ENCODE measurements at regions not wholly inside any gene's neighbourhood (a gene's known extent, or its start where the extent isn't known, plus 50 kb on each side); places are given as distances from the start of the nearest gene placed in this dataset.

DNA sequence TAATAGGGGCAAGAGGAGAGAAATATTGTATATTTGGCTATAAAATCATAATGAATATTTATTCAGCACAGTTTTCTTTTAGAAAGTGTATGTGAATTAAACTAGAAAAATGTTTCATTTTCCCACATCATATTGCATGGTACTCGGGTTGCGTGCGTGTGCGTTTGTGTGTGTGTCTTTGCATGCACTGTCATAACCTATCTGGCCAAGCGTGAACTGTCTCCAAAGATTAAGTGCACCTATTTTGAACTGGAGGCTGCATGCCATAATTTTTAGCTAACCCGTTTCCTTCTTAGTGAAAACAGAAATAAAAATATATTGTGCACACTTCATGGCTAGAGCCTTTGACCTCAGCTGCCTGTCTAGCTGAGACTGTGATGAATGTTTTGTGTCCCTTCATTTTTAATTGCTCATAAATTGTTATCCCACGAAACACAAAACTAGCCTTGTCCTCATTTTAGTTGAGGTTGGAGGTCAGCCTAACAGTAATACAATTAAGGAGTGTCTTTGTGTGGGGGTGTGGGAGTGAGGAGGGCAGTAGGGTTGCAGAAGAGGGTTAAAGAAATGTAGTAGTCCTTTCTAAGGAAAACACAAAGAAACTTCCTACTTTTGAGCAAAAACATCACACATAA, 336.1 kb upstream of the POU3F2 start:
- DNase-seq = no peak

DNA sequence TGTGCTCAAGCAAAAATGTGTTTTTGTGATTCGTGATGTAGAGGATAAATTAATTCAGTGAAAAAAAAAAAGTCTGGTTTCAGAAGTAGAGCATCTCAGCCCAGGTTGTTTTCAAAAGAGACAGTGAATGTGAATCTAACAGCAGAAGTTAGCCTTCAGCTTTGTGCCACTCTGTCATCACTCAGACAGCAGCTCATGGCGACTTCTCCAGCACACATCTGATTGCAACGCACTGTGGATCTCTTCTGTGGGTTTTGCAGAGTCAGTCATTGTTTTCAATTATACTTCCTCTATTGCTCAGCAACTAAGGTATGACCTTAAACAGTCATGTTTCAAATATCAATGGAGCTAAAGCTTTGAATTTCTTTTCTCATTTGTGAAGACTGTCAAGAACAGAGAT, 335.5 kb upstream of the POU3F2 start:
- DNase-seq = no peak

DNA sequence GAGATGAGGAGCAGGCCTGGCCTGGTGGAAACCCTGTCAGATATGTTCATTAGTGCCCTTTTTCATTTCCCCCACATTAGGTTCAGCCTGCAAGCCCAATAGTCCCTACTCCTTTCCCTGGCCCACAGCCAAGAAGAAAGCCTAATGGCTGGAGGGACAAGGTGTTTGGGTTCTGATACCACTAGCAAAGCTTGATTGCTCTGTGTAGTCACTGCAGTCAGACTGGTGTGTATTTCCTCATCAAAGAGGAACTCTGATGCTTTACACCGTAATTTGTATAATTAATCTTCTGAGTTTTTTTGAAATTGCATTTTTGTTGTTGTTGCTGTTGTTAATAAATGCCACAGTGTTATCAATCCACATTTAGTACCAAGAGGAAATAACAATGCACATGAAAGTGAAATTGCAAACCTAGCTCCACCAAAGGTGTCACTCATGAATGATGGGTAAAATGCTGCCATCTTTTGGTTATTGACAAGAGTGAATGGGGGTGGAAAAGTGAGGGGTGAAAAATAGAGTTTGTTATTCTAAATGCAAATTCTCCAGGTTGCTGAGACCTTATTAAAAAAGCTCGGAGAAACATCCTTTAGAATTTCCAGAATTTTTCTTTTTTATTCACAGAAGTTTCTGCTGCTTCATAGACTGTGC, 320.2 kb upstream of the POU3F2 start:
- DNase-seq = no peak

DNA sequence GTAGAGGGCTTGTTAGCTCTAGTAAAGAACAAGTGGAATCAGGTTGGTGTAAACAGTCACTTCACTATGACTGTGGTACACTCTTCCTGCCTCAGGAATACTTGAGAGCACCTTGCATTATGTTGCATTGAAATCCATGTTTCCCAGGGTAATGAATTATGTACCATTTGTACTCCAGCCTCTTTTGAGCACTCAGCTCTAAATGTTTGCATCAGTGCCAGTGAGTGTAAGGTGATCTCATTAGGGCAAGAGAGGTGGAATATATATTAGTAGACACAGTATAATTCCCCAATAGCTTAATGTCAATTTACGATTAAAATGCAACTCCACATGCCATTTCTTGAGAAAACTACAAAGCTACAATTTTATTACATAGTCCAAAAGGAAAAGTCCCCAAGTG, 319.6 kb upstream of the POU3F2 start:
- no peak for DNase-seq

DNA sequence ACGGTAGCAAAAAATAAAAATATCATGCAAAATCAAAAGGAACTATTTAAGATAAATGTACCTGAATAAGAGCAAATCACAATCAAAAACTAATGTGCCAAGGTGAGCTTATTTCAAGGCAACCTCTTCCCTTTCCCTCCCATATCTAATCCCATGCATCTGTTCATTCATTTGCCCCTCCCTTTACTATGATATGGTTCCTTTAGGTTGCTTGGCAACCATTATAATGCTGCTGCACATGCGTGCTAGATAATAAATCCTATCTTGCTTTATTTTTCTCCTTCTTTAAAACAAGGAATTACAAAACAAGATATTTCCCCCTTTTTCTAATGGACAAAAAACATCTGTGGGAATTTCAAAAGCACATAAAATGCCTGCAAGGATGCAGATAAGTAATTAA, 318.2 kb upstream of the POU3F2 start:
- no peak for DNase-seq

DNA sequence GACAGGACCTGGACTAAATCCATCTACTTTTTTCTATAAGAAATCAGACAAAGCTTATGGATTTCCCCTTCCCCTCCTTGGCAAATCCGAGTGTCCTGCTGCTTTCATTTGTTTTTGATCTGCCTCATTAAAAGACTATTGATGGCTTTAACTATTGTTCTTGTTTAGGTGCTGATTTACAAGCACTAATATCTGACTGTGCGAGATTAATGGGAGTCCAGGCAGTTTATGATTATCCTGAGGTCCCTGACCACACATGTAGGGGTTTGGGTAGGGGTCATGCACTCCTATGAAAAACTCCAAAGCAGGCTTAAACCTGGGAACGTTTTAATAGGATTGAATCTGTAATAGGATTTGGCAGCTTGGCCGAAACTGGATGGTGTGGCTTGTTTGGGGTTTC, 317.5 kb upstream of the POU3F2 start:
- DNase-seq = no peak

DNA sequence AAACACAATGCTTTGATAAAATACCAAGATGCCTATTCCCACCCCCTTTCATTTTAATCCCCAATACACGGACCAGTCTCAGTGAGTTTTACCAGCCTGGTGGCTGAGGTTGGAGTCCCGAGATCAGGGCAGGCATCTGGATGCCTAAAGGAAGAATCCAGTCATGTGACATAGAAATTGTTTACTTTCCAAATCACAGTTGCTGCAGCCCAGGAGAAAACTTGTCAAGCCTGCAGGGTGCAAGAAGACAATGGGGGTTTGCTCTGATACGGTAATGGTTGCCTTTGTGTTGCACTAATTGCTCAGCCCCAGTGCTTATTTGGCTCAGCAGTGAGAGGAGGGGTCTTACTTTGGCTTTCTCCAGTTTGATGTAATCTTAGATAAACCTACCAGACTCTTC, 308.5 kb upstream of the POU3F2 start:
- DNase-seq = no peak

DNA sequence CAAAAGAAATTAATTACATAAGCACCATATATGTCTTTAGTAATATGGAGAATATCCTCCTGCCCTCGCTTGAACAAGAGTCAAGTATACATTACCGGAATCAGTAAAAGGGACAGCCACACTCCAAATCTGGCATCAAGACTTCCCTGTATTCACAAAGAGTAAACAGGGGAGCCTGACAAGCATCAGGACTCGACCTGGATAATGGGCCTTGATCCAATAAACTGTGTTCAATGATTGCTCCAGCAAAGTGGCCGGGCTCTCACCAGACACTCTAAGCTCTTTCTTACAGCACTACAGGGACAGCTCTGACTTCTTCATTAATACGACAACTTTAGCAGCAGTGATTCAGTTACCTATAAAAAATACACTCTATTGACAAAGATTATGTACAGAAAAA, 307.9 kb upstream of the POU3F2 start:
- DNase-seq = no peak

DNA sequence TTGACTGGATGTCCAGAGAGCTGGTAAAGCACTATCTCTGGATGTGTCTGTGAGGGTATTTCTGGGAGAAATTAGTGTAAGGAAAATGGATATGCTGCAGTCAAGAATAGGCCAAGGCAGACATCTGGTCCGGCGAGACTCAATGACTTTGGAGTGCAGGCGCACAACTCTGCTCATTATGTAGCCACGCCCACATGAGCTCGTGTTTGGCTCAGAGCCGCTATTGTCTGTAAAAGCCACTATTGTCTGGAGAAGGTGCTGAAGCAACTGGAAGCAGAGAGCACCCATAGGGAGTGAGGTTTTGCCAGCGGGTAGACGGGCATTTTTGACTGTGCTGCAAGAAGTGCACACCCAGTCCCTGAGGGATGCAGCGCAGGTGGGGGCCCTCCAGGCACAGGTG, 305.0 kb upstream of the POU3F2 start:
- no peak for DNase-seq

DNA sequence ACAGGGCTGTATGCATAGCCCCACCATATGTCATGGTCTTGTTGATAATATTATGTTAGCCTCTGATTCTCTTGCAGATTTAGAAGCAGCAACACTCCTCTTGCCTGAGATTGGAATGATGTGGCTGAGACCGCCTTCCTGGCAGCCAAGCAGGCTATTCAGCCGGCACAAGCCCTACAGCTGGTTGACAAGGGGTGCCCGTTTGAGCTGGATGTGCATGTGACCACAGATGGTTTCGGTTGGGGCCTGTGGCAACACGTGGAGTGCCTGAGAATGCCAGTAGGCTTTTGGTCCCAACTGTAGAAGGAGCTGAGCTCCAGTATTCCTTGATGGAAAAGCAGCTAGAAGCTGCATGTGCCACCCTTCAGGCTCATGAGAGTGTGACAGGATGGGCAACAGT, 303.6 kb upstream of the POU3F2 start:
- no peak for DNase-seq

DNA sequence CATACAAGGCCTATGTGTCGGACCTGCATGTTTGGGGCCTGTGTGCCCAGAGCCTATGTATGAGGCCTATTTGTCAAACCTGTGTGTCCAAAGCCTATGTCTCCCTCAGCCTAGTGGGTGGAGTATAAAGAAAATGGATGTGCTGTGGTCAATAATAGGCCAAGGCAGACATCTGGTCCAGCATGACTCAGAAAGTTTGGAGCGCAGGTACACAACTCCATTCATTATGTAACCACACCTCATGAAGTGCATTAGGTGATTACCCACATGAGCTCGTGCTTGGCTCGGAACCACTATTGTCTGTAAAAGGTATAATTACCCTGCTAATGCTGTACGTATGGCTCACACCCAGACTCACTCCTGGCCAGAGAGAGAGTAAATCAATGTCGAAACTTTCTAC, 302.4 kb upstream of the POU3F2 start:
- no peak for DNase-seq

DNA sequence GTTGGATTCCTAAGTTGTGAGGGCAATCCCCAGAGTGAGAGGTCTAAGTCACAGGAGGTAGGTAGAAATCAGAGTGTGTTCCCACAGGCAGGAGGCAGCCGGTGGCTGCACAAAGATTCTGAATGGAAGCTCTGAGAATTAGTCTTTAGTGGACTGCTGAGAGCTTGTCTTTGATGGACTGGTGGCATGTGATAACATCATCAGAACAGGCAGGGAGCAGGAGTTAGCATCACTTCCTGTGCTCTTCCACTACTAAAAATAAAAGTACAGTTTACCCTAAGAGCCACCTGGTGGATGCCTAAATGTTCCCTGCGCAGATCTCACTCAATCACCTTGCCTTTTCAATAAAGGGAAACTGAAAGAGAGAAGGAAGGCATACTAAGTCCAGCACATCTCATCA, 294.6 kb upstream of the POU3F2 start:
- no peak for DNase-seq

DNA sequence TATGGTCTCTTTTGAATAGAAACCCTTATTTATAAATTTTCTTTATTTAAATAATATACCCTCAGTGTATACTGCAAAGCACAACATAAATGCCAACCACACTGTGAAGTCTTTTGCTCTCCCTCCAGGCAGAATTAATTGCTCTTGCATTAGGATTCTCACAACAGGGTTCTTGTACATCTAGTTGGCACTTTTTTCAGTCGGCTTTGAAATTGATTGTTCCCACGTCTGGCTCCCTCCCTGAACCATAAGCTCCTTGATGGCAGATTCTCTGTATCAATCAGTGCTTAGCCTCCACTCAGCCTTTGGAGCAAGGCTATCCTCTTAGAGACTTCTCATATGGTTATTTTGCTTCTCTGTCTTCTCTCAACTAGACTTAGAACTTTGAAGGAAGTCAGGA, 288.0 kb upstream of the POU3F2 start:
- DNase-seq = no peak

DNA sequence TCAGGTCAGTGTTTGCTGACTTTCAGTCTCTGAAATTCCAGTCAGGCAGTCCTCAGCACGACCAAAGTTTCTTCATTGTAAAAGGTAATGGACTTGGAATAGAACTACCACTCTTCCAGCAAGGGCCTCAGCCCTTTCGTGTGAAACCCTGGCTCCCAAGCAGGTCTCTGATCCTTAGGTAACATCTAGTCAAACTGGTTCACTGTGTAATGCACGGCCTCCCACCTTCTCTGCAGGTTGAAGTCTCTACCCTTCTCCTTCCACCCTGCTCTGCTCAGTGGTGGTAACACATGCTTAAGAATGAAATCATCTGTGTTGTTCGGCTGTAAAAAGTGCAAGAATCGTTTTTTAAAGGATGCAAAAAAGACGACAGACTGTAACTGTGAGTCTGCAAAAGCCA, 287.2 kb upstream of the POU3F2 start:
- DNase-seq = no peak

DNA sequence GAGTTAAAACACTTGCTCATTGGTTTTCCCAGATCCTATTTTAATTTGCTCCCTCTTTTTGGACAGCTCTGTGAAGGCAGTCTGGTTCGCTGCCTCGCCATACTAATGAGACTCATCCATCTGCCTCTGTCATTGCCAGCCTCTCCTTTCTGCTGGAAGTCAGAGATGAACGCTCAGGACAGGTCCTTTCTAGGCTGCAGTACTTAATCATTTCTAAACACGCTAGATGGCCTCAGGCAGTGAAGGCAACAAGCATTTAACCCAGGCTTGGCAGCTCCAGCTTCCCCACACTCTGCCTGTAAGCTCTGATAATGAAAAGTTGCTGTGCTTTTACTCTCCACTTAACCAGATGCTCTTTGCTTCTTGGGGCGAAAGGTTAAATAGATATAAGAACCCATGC, 286.7 kb upstream of the POU3F2 start:
- no peak for DNase-seq

DNA sequence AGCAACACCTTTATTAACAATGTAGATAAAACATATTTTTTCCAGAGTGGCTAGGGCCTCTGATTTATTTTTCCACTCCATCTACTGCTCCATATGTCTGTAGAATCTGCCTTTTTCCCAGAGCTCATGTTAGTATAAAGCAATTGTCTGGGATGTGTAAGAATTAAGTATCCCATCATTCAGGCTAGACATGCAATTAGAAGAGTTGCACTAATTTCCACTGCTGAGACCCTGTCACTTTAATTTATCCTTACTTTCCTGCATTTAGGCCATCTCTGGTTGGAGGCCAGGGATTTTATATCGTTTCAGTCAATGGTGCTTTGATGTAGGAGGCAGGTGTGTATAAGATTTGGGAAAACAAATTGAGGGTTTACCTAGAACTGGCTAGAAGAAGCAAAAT, 286.1 kb upstream of the POU3F2 start:
- no peak for DNase-seq

DNA sequence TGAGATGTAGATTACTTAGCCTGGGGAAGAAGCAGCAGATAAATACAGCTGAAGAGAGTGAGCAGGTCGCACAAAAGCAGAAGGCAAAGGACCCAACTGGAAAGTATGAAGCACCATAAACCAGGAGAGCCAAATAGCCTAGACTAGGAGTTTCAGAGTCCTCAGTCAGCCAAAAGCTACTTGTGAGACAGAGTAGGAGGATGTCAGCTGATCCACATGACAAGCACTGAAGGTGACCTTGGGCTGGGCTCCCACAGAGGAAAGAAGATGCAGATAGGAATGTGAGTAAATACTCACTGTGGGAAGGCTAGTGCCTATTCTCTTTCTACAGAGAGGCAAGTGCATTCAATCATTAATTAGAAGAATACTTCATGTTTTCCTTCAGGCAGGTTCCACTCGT, 274.0 kb upstream of the POU3F2 start:
- no peak for DNase-seq

DNA sequence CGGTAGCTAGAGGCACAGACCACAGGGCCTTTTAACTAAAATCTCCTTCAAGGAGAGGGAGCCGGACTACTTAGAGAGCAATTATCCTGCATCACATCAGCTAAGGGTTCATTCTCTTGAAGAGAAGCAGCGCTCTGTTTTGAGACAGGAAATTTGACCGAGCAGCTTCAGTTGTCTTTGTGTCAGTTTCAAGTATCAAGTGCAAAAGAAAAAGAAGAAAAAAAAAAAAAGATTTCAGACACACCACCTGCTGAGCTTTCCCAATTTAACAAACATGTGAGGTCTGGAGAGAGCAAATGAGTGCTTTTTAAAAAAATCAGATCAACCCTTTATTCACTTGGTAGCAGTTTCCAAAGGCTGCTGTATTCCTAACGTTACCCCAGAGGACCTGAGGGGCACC, 273.5 kb upstream of the POU3F2 start:
- DNase-seq = no peak

DNA sequence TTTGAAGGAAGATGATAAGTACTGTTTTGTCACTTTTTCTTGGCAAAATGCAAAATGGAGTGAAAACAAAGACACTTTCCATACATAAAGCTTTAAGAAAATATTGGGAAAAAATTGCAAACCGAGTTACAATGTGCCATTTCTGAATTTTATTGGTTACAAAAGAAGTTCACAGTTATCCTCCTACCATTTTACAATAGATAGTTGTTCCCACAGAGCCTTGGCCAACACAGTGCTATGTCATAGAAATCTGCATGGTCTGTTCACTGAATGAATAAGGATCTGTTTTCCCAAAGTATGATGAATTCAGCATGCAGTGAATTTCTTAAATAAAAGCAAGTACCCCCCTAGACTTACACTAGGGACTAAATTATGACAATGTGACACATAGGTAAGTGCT, 268.2 kb upstream of the POU3F2 start:
- no peak for DNase-seq

DNA sequence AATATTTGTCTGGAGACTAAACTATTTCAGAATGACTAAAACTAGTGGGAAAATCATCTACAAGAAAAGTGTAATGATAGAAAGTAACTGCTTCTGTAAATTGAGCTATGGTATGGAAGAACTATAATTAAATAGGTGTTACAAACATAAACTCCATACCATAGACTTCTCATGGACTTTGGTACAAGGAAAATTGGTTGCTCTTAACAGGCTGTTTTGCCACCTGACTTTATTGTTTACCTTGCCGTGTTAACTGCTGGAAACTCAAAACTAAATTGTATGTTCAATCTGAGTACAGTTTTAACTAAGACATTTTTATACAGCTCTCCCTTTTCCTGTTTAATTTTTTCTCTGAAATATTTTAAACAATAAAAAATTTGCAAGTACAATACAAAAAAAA, 261.8 kb upstream of the POU3F2 start:
- DNase-seq = no peak

DNA sequence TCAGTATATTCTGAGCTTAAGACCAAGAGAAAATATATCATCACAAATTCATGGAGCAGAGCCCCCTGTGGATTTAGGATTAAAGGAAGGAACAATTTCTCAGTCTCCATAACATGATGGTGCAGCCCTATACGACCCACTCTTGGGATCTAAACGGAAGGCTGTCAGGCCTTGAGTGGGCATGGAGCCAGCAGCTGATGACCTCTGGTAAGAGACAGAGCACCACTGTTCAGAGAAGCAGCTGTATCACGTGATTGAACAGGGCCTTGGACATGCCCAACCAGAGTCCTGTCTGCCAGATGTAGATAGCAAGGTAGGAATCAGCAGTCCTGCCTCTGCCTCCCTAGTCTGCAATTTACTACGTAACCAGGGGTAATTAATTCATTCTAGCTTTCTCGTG, 259.4 kb upstream of the POU3F2 start:
- DNase-seq = no peak

DNA sequence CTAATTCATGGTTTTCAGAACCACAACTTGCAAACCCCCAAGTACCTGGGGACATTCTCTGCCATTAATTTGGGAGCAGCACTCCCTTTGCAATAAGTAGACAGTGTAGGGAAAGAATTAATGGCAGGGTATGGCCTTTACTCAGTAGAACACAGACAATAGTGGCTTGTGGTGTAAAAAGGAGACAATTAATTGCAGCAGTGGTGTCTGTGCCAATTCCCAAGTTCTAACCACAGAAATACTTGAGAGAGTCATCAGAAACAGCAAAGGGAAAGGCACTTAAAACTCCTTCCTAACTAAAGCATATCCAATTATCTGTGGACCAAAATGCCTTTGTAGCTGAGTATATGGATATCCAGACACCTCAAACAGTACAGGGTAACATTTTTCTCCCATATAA, 257.6 kb upstream of the POU3F2 start:
- no peak for DNase-seq

DNA sequence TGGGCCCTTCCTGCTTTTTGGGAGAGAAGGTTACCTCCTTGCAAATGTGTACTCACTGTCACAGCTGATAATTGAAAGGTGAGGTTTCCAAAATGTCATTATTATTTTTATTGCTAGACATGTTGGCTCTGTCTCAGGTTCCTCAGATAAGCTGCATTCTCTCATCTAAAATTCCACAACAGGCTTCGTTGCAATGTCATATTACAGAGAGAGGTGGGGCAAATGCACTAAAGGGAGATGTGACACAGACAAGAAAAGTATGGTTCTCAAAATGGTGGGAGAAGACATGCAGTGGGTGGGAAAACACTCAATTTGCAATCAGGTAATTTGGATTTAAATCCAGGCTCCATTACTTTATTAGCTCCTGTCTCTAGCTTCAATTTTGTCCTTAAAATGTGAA, 256.4 kb upstream of the POU3F2 start:
- DNase-seq = no peak

DNA sequence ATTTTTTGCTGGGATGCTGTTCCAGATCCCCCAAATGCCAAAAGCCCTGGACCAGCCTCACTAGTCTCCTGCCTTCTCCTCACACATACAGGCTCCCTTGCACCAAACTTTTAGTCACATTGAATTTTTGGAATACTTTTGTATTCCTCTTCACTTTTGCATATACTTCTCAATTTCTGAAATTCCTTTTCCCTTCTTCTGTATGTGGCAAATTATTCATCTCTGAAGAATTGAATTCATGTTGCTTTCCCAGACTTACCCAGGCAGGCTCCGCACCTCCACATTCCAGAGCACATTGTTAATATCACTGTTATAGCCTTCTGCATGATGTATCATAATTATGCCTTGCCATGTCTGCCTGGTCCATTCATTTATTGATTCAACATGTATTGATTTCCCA, 255.3 kb upstream of the POU3F2 start:
- no peak for DNase-seq

DNA sequence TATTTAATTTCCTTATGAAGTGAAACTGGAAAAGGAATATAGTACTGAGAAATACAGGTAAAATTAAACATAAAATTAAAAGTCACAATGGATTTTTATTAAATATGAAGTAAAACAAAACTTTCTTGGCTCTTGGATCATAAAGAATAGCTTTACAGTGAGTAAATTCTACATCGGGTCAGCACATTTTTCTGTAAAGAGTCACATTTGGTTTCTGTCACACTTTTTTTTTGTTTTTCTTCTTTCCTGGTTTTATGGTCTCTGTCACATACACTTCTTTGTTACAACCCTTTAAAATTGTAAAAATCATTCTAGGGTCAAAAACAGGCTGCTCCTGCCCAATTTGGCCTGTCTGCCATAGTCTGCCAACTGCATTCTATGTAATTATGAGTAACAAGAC, 254.4 kb upstream of the POU3F2 start:
- DNase-seq = no peak

DNA sequence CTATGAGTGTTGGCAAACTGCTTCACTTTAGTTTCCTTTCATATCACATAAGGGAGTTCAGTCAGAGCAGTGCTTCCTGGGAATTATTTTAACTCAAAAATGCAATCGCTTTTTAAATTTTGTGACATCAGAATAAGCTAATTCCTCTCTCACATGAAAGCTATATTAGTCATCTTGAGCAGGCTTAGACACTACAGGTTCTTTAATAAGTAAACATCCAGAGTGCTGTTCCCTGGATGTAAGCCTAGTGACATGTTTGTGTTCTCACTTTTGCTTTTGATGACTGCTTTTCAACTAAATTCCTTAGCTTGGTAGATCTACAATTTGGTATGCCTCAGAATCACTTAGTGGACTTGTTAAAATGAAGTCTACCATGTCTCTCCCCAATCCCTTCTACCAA, 252.7 kb upstream of the POU3F2 start:
- no peak for DNase-seq

All from activated effector memory CD4-positive, alpha-beta T cell treated with Interleukin-2 at 50 U/mL for 16 hours (primary cell).